K562 (cell line): ENCODE measurements at regions not wholly inside any gene's neighbourhood (a gene's known extent, or its start where the extent isn't known, plus 50 kb on each side); places are given as distances from the start of the nearest gene placed in this dataset.

Experiments used
- ATAC-seq: fragments of 200-7000 bp; cut with Tn5 transposase; 3 replicates; pipeline ENCODE4 v1.9.1; 2020; ENCODE audit warnings: moderate library complexity
- BruUV-seq: library from RNA; stranded (reverse); fragments of 400-500 nt; replicated peaks from 2 replicates; lab custom pipeline; 2021; lab: Mats Ljungman, UMichigan
- CTCF ChIA-PET: fragments of 300-600 bp; formaldehyde crosslinking; extraction: SDS; loops from one replicate; lab custom pipeline; 2021; ENCODE audit warnings: low intra/inter-chr PET ratio; lab: Yijun Ruan, JAX
- POLR2A ChIA-PET: fragments of 300-600, 350-650 bp; sonication (Branson Sonifier 250); formaldehyde crosslinking; extraction: SDS; loops from one replicate; lab custom pipeline; 2021; ENCODE audit warnings: antibody characterized with exemption, inconsistent platforms; lab: Yijun Ruan, JAX
- DNase-seq, 4 experiments: peaks; one replicate each; pipeline versions ENCODE4 v3.0.0 to v3.0.0-alpha.2; 2011 to 2018; ENCODE audit warnings: low spot score in 3 of 4, mixed read lengths in 3 of 4; ENCODE audit errors: extremely low read depth in 1 of 4
- FAIRE-seq: peaks from 2 replicates; lab custom pipeline; 2011; peaks lifted over from hg19 to GRCh38; lab: Jason Lieb, UNC
- H2AFZ ChIP-seq: 2 replicates; pipeline ENCODE4 v1.6.0; 2011; ENCODE audit warnings: low read depth, low read length, control low read depth, inconsistent platforms
- H3K27ac ChIP-seq: fragments of 200-600 bp; 3 replicates; pipeline ENCODE4 v1.8.0; 2011; ENCODE audit warnings: low read depth, mild to moderate bottlenecking, control low read depth, inconsistent platforms, low read length, moderate library complexity, mixed read lengths; ENCODE audit errors: extremely low read depth
- H3K27me3 ChIP-seq, 2 experiments: fragments of 300-600 bp in 1 of 2; 2 replicates in 1 of 2; 3 replicates in 1 of 2; pipeline versions ENCODE4 v1.6.0 to v1.8.0; 2011; ENCODE audit warnings: inconsistent platforms in 2 of 2, low read length in 2 of 2, mild to moderate bottlenecking in 1 of 2, mixed read lengths in 1 of 2, moderate library complexity in 1 of 2; ENCODE audit not compliant: control insufficient read depth in 2 of 2, insufficient read depth in 2 of 2
- H3K36me3 ChIP-seq: fragments of 300-600 bp; 3 replicates; pipeline ENCODE4 v1.8.0; 2011; ENCODE audit warnings: mild to moderate bottlenecking, low read length, inconsistent platforms; ENCODE audit not compliant: control insufficient read depth, insufficient read depth
- H3K4me1 ChIP-seq, 2 experiments: fragments of 200-600 bp in 1 of 2; replicated peaks in 1 of 2; 2 replicates in 1 of 2; 3 replicates in 1 of 2; pipeline versions ENCODE4 v1.5.1 to v1.8.0; 2011; ENCODE audit warnings: inconsistent platforms in 2 of 2, low read length in 2 of 2, mild to moderate bottlenecking in 1 of 2, mixed read lengths in 1 of 2, moderate library complexity in 1 of 2; ENCODE audit not compliant: control insufficient read depth in 2 of 2, insufficient read depth in 2 of 2
- H3K4me2 ChIP-seq: 2 replicates; pipeline ENCODE4 v1.6.1; 2011; ENCODE audit warnings: low read length, control low read depth, inconsistent platforms, mixed read lengths; ENCODE audit not compliant: insufficient read depth
- H3K4me3 ChIP-seq: fragments of 200-600 bp; sonication (generic), shearing (Covaris generic); 2 replicates; pipeline ENCODE4 v1.5.1; 2016; ENCODE audit warnings: control low read depth, inconsistent platforms
- H3K79me2 ChIP-seq: fragments of 200-600 bp; 3 replicates; pipeline ENCODE4 v1.8.0; 2011; ENCODE audit warnings: low read length, inconsistent platforms; ENCODE audit not compliant: control insufficient read depth, insufficient read depth
- H3K9ac ChIP-seq, 2 experiments: 2 replicates each; pipeline versions ENCODE4 v1.6.0 to v1.6.1; 2011; ENCODE audit warnings: low read depth in 2 of 2, low read length in 2 of 2, control low read depth in 1 of 2, inconsistent platforms in 1 of 2, mild to moderate bottlenecking in 1 of 2, mixed read lengths in 1 of 2; ENCODE audit not compliant: insufficient read depth in 1 of 2
- H3K9me1 ChIP-seq: one replicate; pipeline ENCODE4 v1.6.0; 2011; ENCODE audit warnings: inconsistent platforms, mild to moderate bottlenecking, low read length, moderate library complexity; ENCODE audit not compliant: control insufficient read depth, insufficient read depth
- H3K9me3 ChIP-seq: replicated peaks from 2 replicates; pipeline ENCODE4 v1.5.1; 2011; ENCODE audit warnings: low read depth, low read length, inconsistent platforms; ENCODE audit not compliant: control insufficient read depth, insufficient read depth
- H4K20me1 ChIP-seq: replicated peaks from 2 replicates; pipeline ENCODE4 v1.6.1; 2011; ENCODE audit warnings: low read length, inconsistent platforms, mixed read lengths; ENCODE audit not compliant: control insufficient read depth, insufficient read depth
- FOXA1 ChIP-seq: fragments of 450-650 bp; IDR thresholded peaks from 2 replicates; pipeline ENCODE4 v1.6.1; 2016; ENCODE audit warnings: mild to moderate bottlenecking, borderline replicate concordance
- HDGF ChIP-seq: fragments of 450-650 bp; IDR thresholded peaks from 2 replicates; pipeline ENCODE4 v1.6.1; 2016
- IFI16 ChIP-seq: fragments of 250-450 bp; sonication (Bioruptor Pico); IDR thresholded peaks from 2 replicates; pipeline ENCODE4 v2.1.2; 2022; ENCODE audit warnings: mild to moderate bottlenecking, inconsistent platforms
- MAFF ChIP-seq: IDR thresholded peaks from 2 replicates; pipeline ENCODE4 v1.6.1; 2012; ENCODE audit warnings: low read length, improper control_type of control experiment
- PHF20 ChIP-seq: fragments of 450-650 bp; IDR thresholded peaks from 2 replicates; pipeline ENCODE4 v1.6.1; 2018; ENCODE audit not compliant: partially characterized antibody
- RUNX1 ChIP-seq: sonication (generic); IDR thresholded peaks from 2 replicates; pipeline ENCODE4 v1.6.1; 2016; ENCODE audit warnings: antibody characterized with exemption, low read depth
- ZFP30 ChIP-seq: fragments of 250-450 bp; sonication (Bioruptor Pico); IDR thresholded peaks from 2 replicates; pipeline ENCODE4 v1.8.0; 2022; ENCODE audit warnings: moderate library complexity, mild to moderate bottlenecking, inconsistent platforms, borderline replicate concordance
- ZNF232 ChIP-seq: sonication (generic); formaldehyde crosslinking; IDR thresholded peaks from 2 replicates; pipeline ENCODE4 v1.8.0; 2022; ENCODE audit warnings: mild to moderate bottlenecking, missing genetic modification reagents
- ZNF444 ChIP-seq: fragments of 250-450 bp; sonication (Bioruptor Pico); IDR thresholded peaks from 2 replicates; pipeline ENCODE4 v1.4.0; 2020; ENCODE audit warnings: mild to moderate bottlenecking, moderate library complexity
- ZSCAN29 ChIP-seq: fragments of 450-650 bp; IDR thresholded peaks from 2 replicates; pipeline ENCODE4 v1.6.1; 2017
- WGBS: fragments of 100-300 bp; shearing (Covaris generic); methylation state at CpG from one replicate; pipeline ENCODE4 v1.1.6; 2016; ENCODE audit warnings: low coverage, mixed read lengths; ENCODE audit not compliant: insufficient coverage; ENCODE audit errors: missing lambda C conversion rate; 5-methylcytosine and 5-hydroxymethylcytosine counted together
- in situ Hi-C: fragments of 300-500 bp; cut with MboI; formaldehyde crosslinking; loops from 4 replicates; pipeline ENCODE4 v1.15.0; 2018; ENCODE audit warnings: inconsistent platforms, mixed read lengths
- intact Hi-C: fragments of 100-400 bp; cut with micrococcal nuclease; formaldehyde crosslinking; loops from 2 replicates; pipeline ENCODE4 v1.14.2; 2022
- TF ChIP-seq, protein P1 (sequence below): IDR thresholded peaks from 3 replicates; pipeline ENCODE4 v1.6.1; 2011; ENCODE audit warnings: borderline replicate concordance, mild to moderate bottlenecking, moderate library complexity; ENCODE audit not compliant: insufficient read length; ENCODE audit errors: extremely low read depth
- TF ChIP-seq, protein P2 (sequence below): fragments of 250-450 bp; sonication (Bioruptor Pico); IDR thresholded peaks from 2 replicates; pipeline ENCODE4 v1.8.0; 2021; ENCODE audit warnings: mild to moderate bottlenecking, moderate library complexity
- TF ChIP-seq, protein P3 (sequence below): fragments of 250-450 bp; sonication (Bioruptor Pico); IDR thresholded peaks from 2 replicates; pipeline ENCODE4 v1.5.0; 2021; ENCODE audit warnings: mild to moderate bottlenecking, borderline replicate concordance

DNA sequence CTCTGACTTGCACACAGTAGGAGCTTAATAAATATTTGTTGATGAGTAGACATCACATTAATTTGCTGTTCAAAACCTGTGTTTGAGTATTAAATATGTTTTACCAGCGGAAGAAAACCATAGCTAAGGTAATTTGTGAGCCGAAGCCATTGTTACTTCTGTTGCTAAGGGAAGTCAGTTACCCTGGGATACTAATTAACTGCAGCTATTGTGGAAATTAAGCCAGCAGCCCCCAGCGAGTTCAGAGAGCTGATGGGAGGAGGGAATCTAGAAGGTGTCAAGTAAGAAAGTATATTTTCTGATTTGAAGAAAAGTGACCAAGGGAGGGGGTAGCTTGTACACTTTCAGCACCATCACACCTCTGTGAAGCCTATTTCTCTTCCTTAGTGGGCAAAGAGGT is 76.7 kb upstream of the IGSF1 start:
- Histone ChIP-seq H3K4me3 (no peak overlapping the region), H3K79me2 (no peaks in the 10 kb centered on the region), H3K27me3 (no peaks in the 10 kb centered on the region), H3K9me1 (no peaks in the 10 kb centered on the region), H3K36me3 (no peaks in the 10 kb centered on the region), H4K20me1 (no peaks in the 10 kb centered on the region; the same call in 1 of the 2 replicates), H3K9me3 (no peaks in the 10 kb centered on the region), H3K4me2 (no peak overlapping the region), H3K9ac (no peak overlapping the region), H3K27ac (no peak overlapping the region), H3K4me1 (no peaks in the 10 kb centered on the region), H2AFZ (no peak overlapping the region)
- DNase-seq (no peak), ATAC-seq (no peak), FAIRE-seq (no peak)
- in situ Hi-C loops (no loop called here), intact Hi-C loops (loop anchor here (5.0 to 10.0 kb wide), 2 partner anchors 101 to 267 kb away; no protein-coding TSS in a partner anchor)
- no TSS peak for BruUV-seq
- CTCF ChIA-PET: interaction anchor here (0.7 kb wide), 1 partner anchor 147 kb away, joined by 4 read pairs; no protein-coding TSS in a partner anchor
- WGBS: 16% methylated on average over 3 of the region's 3 CpGs
- POLR2A ChIA-PET: interaction anchor here (1.0 kb wide), 1 partner anchor 9 kb away, joined by 3 read pairs; no protein-coding TSS in a partner anchor
- TF ChIP-seq RUNX1 (no peak), MAFF (no peak), HDGF (no peak), FOXA1 (no peak), IFI16 (CRISPR knock-in tag) (no peak), ZNF444 (CRISPR knock-in tag) (no peak), PHF20 (no peak), ZFP30 (CRISPR knock-in tag) (no peak), ZNF232 (CRISPR knock-in tag) (no peak), ZSCAN29 (no peak)
- TF ChIP-seq, protein P1, sequence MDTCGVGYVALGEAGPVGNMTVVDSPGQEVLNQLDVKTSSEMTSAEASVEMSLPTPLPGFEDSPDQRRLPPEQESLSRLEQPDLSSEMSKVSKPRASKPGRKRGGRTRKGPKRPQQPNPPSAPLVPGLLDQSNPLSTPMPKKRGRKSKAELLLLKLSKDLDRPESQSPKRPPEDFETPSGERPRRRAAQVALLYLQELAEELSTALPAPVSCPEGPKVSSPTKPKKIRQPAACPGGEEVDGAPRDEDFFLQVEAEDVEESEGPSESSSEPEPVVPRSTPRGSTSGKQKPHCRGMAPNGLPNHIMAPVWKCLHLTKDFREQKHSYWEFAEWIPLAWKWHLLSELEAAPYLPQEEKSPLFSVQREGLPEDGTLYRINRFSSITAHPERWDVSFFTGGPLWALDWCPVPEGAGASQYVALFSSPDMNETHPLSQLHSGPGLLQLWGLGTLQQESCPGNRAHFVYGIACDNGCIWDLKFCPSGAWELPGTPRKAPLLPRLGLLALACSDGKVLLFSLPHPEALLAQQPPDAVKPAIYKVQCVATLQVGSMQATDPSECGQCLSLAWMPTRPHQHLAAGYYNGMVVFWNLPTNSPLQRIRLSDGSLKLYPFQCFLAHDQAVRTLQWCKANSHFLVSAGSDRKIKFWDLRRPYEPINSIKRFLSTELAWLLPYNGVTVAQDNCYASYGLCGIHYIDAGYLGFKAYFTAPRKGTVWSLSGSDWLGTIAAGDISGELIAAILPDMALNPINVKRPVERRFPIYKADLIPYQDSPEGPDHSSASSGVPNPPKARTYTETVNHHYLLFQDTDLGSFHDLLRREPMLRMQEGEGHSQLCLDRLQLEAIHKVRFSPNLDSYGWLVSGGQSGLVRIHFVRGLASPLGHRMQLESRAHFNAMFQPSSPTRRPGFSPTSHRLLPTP: no peak
- TF ChIP-seq, protein P2, sequence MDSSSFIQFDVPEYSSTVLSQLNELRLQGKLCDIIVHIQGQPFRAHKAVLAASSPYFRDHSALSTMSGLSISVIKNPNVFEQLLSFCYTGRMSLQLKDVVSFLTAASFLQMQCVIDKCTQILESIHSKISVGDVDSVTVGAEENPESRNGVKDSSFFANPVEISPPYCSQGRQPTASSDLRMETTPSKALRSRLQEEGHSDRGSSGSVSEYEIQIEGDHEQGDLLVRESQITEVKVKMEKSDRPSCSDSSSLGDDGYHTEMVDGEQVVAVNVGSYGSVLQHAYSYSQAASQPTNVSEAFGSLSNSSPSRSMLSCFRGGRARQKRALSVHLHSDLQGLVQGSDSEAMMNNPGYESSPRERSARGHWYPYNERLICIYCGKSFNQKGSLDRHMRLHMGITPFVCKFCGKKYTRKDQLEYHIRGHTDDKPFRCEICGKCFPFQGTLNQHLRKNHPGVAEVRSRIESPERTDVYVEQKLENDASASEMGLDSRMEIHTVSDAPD (CRISPR knock-in tag): no peak
- TF ChIP-seq, protein P3, sequence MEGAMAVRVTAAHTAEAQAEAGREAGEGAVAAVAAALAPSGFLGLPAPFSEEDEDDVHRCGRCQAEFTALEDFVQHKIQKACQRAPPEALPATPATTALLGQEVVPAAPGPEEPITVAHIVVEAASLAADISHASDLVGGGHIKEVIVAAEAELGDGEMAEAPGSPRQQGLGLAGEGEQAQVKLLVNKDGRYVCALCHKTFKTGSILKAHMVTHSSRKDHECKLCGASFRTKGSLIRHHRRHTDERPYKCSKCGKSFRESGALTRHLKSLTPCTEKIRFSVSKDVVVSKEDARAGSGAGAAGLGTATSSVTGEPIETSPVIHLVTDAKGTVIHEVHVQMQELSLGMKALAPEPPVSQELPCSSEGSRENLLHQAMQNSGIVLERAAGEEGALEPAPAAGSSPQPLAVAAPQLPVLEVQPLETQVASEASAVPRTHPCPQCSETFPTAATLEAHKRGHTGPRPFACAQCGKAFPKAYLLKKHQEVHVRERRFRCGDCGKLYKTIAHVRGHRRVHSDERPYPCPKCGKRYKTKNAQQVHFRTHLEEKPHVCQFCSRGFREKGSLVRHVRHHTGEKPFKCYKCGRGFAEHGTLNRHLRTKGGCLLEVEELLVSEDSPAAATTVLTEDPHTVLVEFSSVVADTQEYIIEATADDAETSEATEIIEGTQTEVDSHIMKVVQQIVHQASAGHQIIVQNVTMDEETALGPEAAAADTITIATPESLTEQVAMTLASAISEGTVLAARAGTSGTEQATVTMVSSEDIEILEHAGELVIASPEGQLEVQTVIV (CRISPR knock-in tag): no peak
